Stimulated activated CD8-positive, alpha-beta memory T cell treated with anti-CD3 and anti-CD28 coated beads, Interleukin-4, amount 100 ng/mL, for 4 hours (primary cell): ENCODE measurements at regions not wholly inside any gene's neighbourhood (a gene's known extent, or its start where the extent isn't known, plus 50 kb on each side); places are given as distances from the start of the nearest gene placed in this dataset.
"Not testable (repeated sequence)": the region's sequence is repeated elsewhere in the genome, so short reads cannot be mapped to it uniquely, and the experiment has no call there.

Experiments
- DNase-seq, 2 donors: peaks; one replicate each; pipeline ENCODE4 v3.0.0-alpha.2; 2020; ENCODE audit warnings: low read depth in 2 of 2, low spot score in 1 of 2

DNA sequence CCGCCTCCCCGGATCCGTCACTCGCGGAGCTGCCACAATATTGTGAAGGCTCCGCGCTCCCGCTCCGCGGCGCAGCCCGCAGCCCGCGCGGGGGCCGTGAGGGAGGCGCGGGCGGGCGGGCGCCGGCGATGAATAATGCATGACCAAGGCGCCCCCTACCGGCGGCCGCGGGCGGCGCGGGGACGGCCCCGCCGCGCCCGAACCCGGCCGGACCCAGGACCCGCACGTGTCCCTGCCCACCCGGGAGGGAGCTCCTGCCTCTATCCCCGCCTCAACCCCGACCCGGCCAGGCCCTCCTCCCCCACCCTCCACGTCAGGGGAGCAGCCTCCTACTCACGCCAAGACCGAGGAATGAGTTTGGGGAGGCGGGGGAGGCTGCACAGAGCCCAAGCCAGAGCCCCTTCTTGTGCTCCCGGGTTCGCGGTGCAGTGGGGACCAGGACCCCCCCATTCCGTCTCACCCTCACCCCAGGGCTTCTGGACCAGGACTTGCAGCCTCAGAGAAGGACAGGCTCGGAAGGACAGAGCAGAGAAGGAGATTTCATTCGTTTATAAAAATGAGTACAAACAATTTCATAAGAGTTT is 70.8 kb upstream of the CASZ1 start:
- peak; percentile 22 to 40 for DNase-seq

DNA sequence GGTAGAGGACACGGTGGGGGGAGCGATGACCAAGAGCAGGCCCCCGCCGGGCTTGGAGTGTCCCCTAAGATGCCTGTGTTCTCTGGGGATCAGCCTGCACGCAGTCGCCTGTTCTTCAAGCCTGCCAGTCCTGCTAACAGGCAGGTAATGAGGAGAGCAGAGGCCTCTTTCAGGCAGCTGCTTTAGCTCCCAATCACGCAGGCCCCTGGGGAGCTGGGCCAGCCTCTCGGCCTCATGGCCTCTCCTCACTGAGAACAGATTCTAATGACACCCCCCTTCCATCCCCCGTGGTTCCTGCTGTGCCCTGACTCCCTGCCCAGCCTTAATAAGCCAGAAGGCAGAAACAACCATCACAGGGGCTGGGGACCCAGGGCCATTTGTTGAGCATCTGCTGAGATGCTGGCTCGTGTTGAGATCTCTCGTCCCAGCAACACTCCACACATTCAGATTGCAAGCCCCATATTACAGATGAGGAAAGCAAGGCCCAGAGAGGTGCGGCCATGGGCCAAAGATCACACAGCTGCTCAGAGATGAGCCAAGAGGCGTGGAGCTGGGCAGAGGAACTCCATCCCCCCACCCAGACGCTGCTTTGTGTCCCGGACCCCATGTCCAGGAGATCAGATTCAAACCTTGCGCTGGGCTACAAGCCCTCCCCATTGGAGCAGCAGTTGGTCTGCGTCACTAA is 71.6 kb upstream of the CASZ1 start:
- DNase-seq: no peak

DNA sequence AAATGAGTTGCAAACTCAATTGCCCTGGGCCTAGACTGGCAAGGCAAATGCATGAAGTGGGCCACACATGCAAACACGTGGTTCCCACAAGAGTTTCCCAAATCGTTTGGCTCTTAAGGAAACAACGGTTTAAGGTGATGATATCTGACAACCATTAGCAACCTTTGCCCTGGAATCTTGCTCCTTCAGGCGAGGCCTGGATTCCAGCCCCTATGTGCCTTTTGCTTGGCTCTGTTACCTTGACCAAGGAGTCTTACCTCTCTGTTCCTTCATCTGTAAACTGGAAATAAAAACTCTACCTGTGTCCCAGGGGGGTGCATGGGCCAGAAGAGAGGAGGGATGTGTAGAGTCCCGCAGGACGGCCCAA is 72.1 kb upstream of the CASZ1 start:
- DNase-seq: no peak

DNA sequence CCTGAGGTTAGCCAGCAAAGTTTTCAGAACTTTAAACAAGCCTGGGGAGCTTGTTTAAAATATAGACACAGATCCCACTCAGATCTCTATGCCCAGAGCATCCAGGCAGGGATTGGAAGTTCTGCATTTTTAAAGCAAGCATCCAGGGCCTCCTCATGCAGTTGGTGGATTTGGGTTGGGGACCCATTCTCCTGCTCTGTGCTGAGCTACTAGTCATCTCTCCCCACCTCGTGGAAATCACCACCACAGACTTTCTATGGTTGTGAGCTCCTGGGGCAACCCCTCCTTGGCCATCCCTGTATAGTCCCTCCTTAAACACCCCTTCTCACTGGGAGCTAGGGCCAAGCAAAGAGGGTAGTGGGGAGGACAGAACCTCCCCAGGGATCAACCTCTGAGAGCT is 73.5 kb upstream of the CASZ1 start:
- no peak for DNase-seq

DNA sequence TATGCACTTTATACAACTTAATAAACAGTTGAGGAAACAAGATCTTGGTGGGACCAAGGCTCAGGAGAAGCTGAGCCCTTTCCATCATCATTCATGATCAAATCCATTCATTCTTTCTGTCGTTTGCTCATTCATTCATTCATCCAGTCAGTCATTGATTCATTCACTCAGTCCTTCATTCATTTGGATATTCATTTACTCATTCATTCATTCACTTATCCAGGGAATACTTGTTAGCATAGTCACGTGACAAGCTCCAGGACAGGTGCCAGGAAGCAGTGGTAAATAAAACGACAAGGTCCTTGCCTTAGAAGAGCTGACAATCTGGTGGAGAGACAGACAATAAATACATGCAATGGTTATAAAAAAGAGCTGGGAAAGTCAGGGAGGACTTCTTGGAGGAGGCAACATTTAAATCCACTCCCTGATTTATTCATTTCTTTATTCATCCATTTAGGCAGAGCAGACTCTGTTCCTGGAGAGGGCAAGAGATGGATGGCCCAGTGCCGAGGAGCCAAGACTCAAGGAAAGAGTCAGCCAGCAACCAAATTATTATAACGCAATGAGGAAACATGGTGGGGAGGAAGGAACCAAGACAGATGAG is 74.1 kb upstream of the CASZ1 start:
- no peak for DNase-seq

DNA sequence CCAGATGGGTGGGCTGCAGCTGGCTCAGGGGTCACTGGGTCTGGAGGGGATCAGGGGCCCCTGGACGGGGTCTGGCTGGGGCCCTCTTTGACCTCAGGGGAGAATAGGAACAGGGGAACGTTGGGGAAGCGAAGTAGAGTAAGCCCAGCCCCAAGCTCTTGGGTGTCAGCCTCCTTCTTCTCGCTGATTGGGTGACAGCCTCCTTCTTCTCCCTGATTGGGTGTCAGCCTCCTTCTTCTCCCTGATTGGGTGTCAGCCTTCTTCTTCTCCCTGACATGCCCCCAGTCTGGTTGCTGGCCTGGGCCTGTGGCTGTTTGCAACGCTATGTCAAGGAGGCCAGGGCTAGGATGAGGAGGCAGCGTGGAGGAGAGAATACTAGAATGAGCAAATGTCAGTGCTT is 76.7 kb upstream of the CASZ1 start:
- no peak for DNase-seq

DNA sequence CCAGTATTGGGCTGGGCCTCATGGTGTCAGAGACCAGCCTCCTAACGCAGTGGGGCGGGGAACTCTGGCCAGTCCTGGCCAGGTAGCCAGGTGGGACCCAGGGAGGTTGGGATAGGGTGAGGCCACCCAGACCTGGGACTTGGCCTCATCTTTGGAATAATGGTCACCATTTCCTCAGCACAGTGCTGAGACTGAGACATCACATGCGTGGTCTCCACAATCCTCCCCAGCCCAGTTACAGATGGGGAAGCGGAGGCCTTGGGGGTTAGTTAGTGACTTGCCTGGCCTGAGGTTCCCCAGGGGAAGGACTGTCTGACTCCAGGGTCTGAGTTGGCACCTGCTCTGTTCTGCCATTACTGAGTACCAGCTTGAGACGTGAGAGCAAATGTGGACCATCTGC is 77.9 kb upstream of the CASZ1 start:
- DNase-seq: no peak

DNA sequence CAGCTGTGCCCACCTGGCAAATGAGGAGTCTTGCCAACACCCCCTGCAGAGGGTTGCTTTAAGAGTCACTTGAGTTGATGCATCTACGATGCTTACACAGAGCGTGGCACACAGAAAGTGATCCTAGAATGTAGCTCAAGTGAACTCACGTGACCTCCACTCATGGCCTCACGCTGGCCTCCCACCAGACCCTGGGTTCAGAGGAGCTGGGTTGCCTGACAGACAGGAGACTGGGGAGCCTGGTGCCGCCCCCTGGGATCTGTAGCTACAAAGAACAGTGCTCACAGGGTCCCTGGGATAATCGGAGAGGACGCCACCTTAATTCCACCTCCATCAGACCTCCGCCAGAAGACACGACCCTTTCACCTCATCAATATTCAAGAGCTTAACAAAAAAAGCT is 81.4 kb upstream of the CASZ1 start:
- no peak for DNase-seq

DNA sequence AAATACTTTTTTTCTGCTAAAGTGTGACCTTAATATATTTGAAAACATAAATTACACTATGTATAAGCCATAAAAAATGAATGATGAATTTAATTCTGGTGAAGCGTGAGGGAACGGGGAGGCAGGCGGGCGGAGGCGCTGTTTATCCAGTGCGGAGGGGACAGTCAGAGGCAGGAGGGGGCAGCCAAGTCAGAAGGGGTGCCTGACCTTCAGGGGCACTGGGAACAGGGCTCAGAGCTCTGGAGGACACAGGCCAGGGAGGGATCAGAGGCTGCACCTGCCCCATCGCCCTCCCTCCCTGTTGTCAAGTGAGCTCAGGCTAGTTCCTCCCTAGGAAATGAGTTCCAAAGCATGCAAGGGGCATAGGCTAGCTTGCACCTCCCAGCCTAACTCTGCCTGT is 82.0 kb upstream of the CASZ1 start:
- no peak for DNase-seq

DNA sequence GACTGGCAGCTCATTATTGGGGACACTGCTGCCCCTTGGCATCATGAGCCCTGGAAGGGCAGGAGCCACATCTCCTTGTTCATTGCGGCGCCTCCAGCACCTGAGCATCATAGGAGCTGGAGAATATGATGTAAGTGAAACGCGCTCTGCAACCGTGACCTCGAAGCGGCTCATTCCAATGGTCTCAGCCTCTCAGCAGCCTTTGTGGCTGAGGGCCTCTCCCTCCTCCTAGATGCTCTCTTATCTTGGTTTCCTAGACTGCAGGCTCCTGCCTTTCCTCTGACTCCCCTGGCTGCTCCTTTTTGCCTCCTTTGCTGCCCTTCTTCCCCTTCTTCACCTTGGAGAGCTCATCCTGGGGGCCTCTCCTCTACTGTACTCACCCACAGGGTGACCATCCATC is 83.6 kb upstream of the CASZ1 start:
- no peak for DNase-seq

DNA sequence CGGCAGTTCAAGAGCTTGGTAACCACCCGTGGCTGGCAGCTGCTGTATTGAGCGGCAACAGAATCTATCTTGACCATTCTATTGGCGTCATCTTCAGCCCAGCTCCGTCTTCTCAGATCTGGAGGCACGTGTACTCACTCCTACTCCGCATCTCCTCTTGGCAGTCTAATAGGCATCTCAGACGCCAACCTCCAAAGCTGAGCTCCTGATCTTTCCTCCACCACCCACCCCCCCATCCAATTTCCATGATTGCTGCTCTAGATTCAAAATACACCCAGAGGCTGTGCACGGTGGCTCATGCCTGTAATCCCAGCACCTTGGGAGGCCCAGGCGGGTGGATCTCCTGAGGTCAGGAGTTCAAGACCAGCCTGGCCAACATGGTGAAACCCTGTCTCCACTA is 84.6 kb upstream of the CASZ1 start:
- DNase-seq: no peak

DNA sequence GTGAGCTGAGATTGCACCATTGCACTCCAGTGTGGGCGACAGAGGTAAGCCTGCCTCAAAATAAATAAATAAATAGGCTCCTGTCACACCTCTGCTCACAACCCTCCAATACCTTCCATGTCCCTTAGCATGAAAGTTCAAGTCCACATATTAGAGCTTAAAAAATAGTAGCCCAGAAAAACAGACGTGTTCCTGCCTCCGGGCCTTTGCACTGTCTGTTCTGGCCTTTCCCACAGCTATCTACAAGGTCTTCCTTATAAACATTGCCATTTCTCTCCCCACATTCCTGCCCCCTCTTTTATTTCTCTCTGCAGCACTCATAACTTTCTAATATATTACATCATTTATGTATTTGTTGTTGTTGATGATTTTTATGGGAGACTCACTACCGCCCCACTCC is 85.6 kb upstream of the CASZ1 start:
- no peak for DNase-seq

DNA sequence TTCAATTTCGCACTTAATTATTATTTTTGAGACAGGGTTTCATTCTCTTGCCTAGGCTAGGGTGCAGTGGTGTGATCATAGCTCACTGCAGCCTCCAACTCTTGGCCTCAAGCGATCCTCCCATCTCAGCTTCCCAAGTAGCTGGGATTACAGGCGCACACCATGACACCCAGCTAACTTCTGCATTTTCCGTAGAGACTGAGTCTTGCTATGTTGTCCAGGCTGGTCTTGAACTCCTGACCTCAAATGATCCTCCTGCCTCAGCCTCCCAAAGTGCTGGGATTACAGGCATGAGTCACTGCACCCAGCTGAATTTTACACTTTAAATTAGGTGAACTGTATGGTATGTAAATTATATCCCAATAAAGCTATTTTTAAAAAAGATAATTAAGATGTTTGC is 90.6 kb upstream of the CASZ1 start:
- not testable (repeated sequence) for DNase-seq

DNA sequence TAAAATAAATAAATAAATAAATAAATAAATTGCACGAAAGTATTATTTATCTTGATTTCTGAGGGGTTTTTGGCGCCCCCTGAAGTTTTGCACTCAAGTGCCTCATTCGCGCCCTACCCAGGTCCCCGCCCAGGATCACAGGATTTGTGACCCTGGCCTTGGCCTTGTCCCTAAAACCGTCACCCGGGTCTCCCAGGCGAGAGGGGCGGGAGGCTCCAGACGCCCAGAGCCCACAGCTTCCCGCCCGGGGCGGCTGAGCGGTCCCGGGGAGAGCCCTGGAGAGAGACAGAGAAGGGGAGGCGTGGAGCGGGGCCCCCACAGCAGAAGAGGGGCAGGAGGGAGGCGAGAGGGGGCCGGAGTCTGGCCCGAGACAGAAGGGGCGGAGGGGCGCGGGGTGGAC is 91.8 kb upstream of the CASZ1 start:
- no peak for DNase-seq

DNA sequence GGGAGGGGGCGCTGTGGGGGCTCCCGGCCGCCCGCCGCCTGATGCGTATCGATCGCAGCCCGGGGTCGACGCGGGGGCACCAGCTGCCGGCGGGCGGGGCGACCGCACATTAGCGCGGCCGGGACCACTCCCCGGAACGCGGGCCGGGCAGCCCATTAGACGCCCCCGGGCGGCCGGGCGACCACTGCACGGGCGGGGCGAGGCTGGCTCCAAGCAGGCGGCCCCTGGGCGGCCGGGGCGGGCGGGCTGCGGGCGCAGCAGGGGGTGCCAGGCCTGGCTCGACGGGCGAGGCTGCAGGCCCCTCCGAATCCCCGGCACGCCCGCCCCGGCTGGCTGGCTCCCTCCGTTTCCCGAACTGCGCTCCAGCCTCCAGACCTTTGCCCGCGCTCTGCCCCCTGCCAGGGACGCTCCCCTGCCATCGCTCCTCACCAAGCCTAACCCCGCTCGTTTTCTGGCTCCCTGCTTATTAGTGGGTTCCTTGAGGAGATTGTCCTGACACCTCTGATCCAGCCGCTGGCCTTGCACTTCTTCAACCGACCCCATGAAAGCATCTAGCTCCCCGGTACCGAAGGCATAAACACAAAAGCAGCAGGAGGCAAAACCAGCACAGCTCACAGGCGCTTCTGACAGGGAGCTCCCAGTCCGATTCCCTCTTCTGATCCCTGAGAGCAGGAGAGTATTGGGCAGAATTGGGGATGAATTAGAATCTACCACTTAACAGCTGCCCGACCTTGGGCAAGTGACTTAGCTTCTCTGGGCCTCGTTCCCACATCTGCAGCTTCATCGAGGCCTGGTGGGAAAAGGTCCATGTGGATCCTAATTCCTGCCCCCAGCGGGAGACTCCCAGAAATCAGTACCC is 92.6 kb upstream of the CASZ1 start:
- DNase-seq: no peak

DNA sequence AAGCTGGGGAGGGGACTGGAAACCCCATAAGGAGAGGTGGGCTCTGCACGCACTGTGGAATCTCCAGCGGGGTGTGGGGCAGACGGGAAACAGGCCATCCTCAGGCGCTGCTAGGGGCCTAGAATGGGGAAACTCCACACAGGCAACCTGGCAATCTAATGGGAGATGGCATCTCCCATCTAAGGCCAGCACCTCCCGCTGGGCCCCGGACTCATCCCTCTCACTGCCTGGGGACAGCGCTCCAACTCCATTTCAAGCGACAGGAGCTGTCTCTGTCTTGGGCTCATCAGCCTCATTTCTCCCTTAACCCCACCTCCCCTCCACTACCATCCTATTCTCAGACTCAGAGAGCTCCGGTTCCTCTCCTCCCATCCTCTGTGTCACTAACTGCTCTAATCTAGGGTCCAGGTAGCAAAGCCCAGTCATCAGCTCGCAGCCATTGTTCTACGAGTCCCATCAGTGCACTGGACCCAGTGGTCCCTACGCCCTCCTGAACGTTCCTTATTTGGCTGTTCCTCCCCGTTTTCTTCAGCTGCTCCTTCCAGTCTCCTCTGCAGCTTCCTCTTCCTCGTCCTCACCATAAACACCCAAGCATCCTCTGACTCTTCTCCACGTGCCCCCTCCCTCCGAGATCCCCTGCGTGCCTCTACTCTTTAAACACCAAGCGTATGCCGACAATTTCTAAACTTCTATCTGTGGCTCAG is 93.4 kb upstream of the CASZ1 start:
- no peak for DNase-seq

DNA sequence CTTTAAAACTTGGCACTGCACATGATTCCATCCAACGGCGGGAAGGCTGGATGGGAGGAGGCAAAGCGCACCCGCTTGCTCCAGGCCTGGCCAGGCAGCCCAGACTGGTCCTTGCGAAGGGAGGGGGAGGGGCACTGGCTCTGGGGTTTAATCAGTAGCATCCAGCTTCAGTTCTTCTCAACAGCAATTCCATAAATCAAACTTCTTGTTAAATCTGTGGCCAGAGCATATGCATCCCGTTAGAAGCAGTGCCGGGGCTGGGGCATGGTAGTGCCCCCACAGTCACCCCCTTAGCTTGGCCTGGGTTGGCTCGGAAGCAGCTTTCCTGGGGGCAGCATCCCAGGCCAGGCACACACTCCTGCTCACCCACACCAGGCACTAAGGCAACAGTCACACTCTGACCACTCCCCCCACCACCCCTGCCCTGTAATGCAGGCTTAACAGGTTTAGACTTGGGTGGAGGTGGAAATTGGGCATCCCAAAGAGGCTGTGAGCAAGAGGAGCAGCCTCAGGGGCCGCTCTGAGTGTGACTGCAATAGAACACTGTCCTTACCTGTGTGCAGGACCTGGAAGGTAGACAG is 94.1 kb upstream of the CASZ1 start:
- no peak for DNase-seq

DNA sequence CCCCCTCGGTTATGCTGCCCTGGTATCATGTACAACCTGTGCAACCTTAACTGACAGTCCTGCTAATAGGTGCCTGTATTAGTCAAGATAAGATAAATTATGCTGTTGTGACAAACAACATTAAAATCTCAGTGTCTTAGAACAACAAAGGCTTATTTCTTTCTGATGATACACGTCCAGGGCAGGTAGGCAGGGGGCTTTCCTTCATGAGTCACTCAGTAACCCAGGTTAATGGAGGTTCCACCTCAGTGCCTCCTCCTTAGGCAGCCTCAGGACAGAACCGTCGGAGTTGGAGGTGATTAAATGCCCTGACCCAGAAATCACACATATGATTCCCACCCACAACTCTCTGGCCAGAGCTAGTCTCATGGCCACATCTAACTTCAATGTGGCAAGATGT is 94.6 kb upstream of the CASZ1 start:
- no peak for DNase-seq

DNA sequence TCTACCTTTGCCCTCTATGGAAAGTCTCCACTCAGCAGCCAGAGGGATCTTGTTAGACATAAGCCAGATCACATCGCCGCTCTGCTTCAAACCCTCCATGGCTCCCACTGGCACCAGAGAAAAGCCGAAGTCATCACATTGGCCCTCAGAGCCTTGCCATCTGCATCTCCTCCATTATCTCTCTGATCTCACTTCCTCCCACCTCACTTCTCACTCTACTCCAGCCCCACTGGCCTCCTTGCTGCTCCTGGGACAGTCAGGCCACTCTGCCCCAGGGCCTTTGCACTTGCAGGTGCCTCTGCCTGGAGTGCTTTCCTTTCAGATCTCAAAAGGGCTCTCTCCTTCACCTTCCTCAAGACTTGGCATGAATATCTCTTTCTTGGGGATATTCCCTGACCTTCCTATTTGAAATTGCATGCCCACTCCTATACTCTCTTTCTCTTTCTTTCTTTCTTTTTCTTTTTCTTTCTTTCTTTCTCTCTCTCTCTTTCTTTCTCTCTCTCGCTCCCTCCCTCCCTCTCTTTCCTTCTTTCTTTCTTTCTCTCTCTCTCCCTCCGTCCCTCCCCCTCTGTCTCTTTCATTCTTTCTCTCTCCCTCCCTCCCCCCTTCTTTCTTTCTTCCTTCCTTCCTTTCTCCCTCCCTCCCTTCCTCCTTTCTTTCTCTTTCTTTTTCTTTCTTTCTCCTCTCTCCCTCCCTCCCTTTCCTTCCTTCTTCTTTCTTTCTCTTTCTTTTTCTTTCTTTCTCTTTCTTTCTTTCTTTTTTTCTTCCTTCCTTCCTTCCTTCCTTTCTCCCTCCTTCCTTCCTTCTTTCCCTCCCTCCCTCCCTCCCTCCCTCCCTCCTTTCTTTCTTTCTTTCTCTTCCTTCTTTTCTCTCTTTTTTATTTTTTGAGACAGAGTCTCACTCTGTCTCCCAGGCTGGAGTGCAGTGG is 96.0 kb upstream of the CASZ1 start:
- DNase-seq: no peak

DNA sequence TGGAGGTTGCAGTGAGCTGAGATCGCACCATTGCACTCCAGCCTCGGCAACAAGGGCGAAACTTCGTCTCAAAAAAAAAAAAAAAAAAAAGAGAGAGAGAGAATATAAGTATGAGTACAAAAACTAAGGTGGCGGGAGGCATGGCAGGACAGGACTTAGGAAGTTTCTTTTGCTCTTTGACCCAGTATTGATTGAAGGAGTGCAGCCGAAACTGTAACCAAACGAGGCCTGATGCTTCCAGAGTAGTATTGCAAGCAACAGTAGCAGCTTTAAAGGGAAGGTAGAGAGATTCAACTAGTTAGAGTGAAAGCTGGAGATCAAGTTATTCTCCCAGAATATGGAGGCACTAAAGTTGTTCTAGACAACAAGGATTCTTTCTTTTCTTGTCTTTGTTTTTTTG is 99.2 kb upstream of the CASZ1 start:
- DNase-seq: no peak
